ENCODE measurements at regions not wholly inside any gene's neighbourhood (a gene's known extent, or its start where the extent isn't known, plus 50 kb on each side); places are given as distances from the start of the nearest gene placed in this dataset.
"Not testable (repeated sequence)": the region's sequence is repeated elsewhere in the genome, so short reads cannot be mapped to it uniquely, and the experiment has no call there.

DNA sequence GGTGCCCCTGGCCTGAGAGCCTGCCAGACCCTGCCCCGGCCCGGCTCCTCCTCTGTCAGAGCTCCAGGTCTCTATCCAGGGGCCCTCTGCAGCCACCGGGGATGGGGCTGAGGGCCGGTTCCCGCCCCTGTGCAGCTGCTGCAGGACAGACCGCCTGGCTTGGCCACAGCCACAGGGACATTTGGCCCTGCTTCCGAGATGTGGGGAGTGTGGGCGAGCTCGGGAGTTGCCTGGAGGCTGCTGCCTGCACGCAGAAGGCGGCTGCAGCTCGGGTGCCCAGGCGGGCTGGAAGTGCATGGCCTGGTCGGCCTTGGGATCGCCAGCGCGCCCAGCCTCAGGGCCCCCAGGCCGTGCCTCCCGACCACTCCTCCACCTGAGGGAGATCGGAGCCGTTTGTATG is 284.8 kb downstream of the CWH43 start:
- TF ChIP-seq, protein P1, sequence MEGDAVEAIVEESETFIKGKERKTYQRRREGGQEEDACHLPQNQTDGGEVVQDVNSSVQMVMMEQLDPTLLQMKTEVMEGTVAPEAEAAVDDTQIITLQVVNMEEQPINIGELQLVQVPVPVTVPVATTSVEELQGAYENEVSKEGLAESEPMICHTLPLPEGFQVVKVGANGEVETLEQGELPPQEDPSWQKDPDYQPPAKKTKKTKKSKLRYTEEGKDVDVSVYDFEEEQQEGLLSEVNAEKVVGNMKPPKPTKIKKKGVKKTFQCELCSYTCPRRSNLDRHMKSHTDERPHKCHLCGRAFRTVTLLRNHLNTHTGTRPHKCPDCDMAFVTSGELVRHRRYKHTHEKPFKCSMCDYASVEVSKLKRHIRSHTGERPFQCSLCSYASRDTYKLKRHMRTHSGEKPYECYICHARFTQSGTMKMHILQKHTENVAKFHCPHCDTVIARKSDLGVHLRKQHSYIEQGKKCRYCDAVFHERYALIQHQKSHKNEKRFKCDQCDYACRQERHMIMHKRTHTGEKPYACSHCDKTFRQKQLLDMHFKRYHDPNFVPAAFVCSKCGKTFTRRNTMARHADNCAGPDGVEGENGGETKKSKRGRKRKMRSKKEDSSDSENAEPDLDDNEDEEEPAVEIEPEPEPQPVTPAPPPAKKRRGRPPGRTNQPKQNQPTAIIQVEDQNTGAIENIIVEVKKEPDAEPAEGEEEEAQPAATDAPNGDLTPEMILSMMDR (IDR thresholded peaks at IDR 0.05) = not testable (repeated sequence)
- not testable (repeated sequence) for TF ChIP-seq POLR2AphosphoS5 (IDR thresholded peaks at IDR 0.05); POLR2A (IDR thresholded peaks at IDR 0.05; ENCODE audit: low read depth); EP300 (IDR thresholded peaks at IDR 0.05)

Data from esophagus muscularis mucosa (tissue), 4 donors.